ENCODE measurements at regions not wholly inside any gene's neighbourhood (a gene's known extent, or its start where the extent isn't known, plus 50 kb on each side); places are given as distances from the start of the nearest gene placed in this dataset.

DNA sequence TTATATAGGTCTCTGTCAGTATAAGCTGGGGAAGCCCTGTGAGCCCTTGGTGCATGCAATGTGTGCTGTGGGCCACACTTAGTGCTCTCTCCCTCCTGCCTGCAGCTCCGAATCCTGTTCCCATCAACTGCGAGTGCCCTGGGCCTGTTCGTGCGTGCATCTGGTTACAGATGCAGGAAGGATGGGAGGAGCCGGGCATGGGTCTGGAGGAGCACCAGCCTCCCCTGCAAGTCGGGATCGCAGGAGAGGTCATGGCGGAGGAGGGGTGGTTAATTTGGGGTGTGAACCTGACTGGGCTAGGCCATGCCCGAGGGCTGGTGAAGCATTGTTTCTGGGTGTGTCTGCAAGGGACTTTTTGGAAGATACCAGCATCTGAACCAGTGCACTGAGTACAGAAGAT, 274.6 kb upstream of the IRX4 start:
- Mint-ChIP-seq H3K27me3 (ENCODE audit: unreplicated experiment) (peaks cover 4% of the 10 kb centered on the region), H3K9me3 (ENCODE audit: unreplicated experiment) (peaks cover 3% of the 10 kb centered on the region), H3K4me3 (ENCODE audit: unreplicated experiment) (no peak overlapping the region), H3K27ac (ENCODE audit: unreplicated experiment) (no peak overlapping the region), H3K4me1 (ENCODE audit: low read depth, unreplicated experiment) (peaks cover 4% of the 10 kb centered on the region), H3K36me3 (ENCODE audit: unreplicated experiment) (no peaks in the 10 kb centered on the region)
- TF ChIP-seq, protein P1, sequence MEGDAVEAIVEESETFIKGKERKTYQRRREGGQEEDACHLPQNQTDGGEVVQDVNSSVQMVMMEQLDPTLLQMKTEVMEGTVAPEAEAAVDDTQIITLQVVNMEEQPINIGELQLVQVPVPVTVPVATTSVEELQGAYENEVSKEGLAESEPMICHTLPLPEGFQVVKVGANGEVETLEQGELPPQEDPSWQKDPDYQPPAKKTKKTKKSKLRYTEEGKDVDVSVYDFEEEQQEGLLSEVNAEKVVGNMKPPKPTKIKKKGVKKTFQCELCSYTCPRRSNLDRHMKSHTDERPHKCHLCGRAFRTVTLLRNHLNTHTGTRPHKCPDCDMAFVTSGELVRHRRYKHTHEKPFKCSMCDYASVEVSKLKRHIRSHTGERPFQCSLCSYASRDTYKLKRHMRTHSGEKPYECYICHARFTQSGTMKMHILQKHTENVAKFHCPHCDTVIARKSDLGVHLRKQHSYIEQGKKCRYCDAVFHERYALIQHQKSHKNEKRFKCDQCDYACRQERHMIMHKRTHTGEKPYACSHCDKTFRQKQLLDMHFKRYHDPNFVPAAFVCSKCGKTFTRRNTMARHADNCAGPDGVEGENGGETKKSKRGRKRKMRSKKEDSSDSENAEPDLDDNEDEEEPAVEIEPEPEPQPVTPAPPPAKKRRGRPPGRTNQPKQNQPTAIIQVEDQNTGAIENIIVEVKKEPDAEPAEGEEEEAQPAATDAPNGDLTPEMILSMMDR (IDR thresholded peaks at IDR 0.05; ENCODE audit: partially characterized antibody, unreplicated experiment): no peak
- DNase-seq: no peak

- no peaks in the 10 kb centered on the region for H3K36me3 Mint-ChIP-seq (ENCODE audit: unreplicated experiment)
- no peak overlapping the region for H3K4me3 Mint-ChIP-seq (ENCODE audit: unreplicated experiment)
- peaks cover 6% of the 10 kb centered on the region for H3K9me3 Mint-ChIP-seq (ENCODE audit: unreplicated experiment)
- peaks cover 4% of the 10 kb centered on the region for H3K4me1 Mint-ChIP-seq (ENCODE audit: low read depth, unreplicated experiment)
- no peak for DNase-seq
- TF ChIP-seq, protein P1 (IDR thresholded peaks at IDR 0.05; ENCODE audit: partially characterized antibody, unreplicated experiment): no peak
- H3K27me3 Mint-ChIP-seq (ENCODE audit: unreplicated experiment): peaks cover 6% of the 10 kb centered on the region
- H3K27ac Mint-ChIP-seq (ENCODE audit: unreplicated experiment): no peak overlapping the region
These were observed 273.8 kb upstream of the IRX4 start for GRCh38 chr5:2156358-2157059.

DNA sequence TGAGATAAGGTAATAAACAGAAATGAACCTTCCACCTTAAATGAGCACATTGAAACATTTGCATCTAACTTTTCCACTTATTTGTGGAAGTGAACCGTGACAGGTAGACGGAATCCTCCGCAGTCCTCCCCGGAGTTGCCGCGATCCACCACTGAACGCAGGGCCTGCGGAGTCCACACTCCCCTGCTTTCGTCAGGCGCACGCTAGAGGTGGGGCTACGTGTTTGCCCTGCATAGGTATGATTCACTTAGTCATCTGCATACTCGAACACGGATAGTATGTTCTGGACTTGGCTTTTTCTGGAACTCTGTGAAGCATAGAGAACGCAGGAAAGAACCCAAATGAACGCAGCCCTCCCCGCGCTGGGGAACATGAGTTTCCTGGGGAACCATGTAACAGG, 272.8 kb upstream of the IRX4 start:
- no peaks in the 10 kb centered on the region for H3K36me3 Mint-ChIP-seq (ENCODE audit: unreplicated experiment)
- H3K4me3 Mint-ChIP-seq (ENCODE audit: unreplicated experiment): no peak overlapping the region
- H3K9me3 Mint-ChIP-seq (ENCODE audit: unreplicated experiment): peaks cover 6% of the 10 kb centered on the region
- TF ChIP-seq, protein P1 (IDR thresholded peaks at IDR 0.05; ENCODE audit: partially characterized antibody, unreplicated experiment): no peak
- H3K27ac Mint-ChIP-seq (ENCODE audit: unreplicated experiment): no peak overlapping the region
- H3K27me3 Mint-ChIP-seq (ENCODE audit: unreplicated experiment): peaks cover 10% of the 10 kb centered on the region
- H3K4me1 Mint-ChIP-seq (ENCODE audit: low read depth, unreplicated experiment): peaks cover 4% of the 10 kb centered on the region
- DNase-seq: no peak

DNA sequence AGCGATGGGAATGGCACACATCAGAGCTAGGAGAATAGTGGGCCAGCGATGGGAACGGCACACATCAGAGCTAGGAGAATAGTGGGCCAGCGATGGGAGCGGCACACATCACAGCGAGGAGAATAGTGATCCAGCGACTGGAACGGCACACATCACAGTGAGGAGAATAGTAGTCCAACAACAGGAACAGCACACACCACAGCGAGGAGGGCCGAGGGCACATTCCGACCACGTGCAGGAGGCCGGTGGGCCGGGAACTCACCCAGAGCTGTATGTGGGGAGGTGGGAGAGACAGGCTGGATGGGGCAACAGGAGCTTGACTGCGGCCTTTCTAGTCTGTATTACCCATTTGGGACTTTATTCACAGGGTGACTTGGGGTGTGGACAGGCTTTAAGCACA, 271.1 kb upstream of the IRX4 start:
- Mint-ChIP-seq H3K27me3 (ENCODE audit: unreplicated experiment) (peaks cover 14% of the 10 kb centered on the region), H3K36me3 (ENCODE audit: unreplicated experiment) (peaks cover 3% of the 10 kb centered on the region), H3K4me1 (ENCODE audit: low read depth, unreplicated experiment) (peaks cover 18% of the 10 kb centered on the region), H3K9me3 (ENCODE audit: unreplicated experiment) (peaks cover 17% of the 10 kb centered on the region), H3K27ac (ENCODE audit: unreplicated experiment) (no peak overlapping the region), H3K4me3 (ENCODE audit: unreplicated experiment) (no peak overlapping the region)
- no peak for DNase-seq
- TF ChIP-seq, protein P1 (IDR thresholded peaks at IDR 0.05; ENCODE audit: partially characterized antibody, unreplicated experiment): no peak

DNA sequence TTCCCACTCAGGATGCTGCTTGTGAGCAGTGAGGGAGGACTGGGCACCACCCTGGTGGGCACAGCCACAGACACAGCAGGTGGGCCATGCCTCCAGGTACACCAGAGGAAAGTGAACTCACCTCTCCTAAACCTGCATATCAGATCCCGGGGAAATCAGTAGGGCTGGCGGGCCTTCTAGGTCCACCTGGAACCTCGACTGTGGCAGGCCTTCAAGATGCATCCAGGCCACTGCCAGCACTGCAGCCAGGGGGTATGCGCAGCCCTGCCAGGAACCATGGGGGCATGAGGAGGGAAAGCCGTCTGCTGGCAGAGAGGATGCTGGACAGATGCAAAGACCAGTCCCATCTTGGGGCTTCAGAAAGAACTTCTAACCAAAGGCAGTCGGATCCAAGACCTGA, 270.6 kb upstream of the IRX4 start:
- Mint-ChIP-seq H3K27me3 (ENCODE audit: unreplicated experiment) (peaks cover 14% of the 10 kb centered on the region), H3K36me3 (ENCODE audit: unreplicated experiment) (peaks cover 3% of the 10 kb centered on the region), H3K4me3 (ENCODE audit: unreplicated experiment) (no peak overlapping the region), H3K4me1 (ENCODE audit: low read depth, unreplicated experiment) (peaks cover 21% of the 10 kb centered on the region), H3K9me3 (ENCODE audit: unreplicated experiment) (peaks cover 21% of the 10 kb centered on the region), H3K27ac (ENCODE audit: unreplicated experiment) (no peak overlapping the region)
- DNase-seq: no peak
- TF ChIP-seq, protein P1 (IDR thresholded peaks at IDR 0.05; ENCODE audit: partially characterized antibody, unreplicated experiment): no peak

Measured in glutamatergic neuron (in vitro differentiated cells).